PFSK-1 (cell line): ENCODE measurements at regions not wholly inside any gene's neighbourhood (a gene's known extent, or its start where the extent isn't known, plus 50 kb on each side); places are given as distances from the start of the nearest gene placed in this dataset.

Source experiments
- FOXP2 ChIP-seq: optimal IDR thresholded peaks from 2 replicates; pipeline ENCODE3; 2011; ENCODE audit warnings: borderline replicate concordance, control low read depth, inconsistent platforms; ENCODE audit not compliant: insufficient read depth; ENCODE audit errors: extremely low read length, extremely low read depth
- POLR2AphosphoS5 ChIP-seq: IDR thresholded peaks from 2 replicates; pipeline ENCODE4 v1.6.1; 2012; ENCODE audit warnings: low read depth, mild to moderate bottlenecking, control low read depth, low read length, moderate library complexity
- SIN3A ChIP-seq: IDR thresholded peaks from 2 replicates; pipeline ENCODE4 v1.6.1; 2012; ENCODE audit warnings: mild to moderate bottlenecking, low read length, moderate library complexity, borderline replicate concordance; ENCODE audit not compliant: insufficient read depth
- TAF1 ChIP-seq: IDR thresholded peaks from 2 replicates; pipeline ENCODE4 v1.6.1; 2012; ENCODE audit warnings: low read length, control low read depth, borderline replicate concordance; ENCODE audit not compliant: insufficient read depth
- TF ChIP-seq, protein P1 (sequence below), 2 experiments: IDR thresholded peaks; 2 replicates each; pipeline versions ENCODE4 v1.6.1 to v1.8.0; 2011 to 2012; ENCODE audit warnings: low read depth in 2 of 2, low read length in 2 of 2, control low read depth in 1 of 2, inconsistent platforms in 1 of 2, mild to moderate bottlenecking in 1 of 2, moderate library complexity in 1 of 2; ENCODE audit not compliant: insufficient read depth in 1 of 2

DNA sequence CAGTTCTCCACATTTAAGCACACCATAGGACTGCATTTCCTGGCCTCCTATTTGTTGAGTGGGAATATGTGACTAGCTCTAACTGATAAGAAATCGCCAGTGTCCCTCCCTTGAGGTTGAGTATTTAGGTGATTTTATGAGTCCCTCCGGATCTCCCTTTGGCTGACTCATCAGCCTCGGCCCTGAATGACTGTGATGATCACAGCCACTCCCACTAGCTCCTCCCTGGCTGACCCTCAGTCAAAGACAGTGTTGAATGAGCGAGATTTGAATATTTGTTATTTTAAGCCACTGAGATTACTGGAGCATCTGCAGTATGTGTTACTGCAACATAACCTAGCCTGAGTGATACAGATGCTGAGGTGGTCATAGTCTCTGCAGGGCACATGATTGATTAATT, 515.3 kb downstream of the EPHB1 start:
- TF ChIP-seq SIN3A: no peak
- TF ChIP-seq FOXP2: no peak
- no peak for TF ChIP-seq POLR2AphosphoS5
- TF ChIP-seq TAF1: no peak
- TF ChIP-seq, protein P1, sequence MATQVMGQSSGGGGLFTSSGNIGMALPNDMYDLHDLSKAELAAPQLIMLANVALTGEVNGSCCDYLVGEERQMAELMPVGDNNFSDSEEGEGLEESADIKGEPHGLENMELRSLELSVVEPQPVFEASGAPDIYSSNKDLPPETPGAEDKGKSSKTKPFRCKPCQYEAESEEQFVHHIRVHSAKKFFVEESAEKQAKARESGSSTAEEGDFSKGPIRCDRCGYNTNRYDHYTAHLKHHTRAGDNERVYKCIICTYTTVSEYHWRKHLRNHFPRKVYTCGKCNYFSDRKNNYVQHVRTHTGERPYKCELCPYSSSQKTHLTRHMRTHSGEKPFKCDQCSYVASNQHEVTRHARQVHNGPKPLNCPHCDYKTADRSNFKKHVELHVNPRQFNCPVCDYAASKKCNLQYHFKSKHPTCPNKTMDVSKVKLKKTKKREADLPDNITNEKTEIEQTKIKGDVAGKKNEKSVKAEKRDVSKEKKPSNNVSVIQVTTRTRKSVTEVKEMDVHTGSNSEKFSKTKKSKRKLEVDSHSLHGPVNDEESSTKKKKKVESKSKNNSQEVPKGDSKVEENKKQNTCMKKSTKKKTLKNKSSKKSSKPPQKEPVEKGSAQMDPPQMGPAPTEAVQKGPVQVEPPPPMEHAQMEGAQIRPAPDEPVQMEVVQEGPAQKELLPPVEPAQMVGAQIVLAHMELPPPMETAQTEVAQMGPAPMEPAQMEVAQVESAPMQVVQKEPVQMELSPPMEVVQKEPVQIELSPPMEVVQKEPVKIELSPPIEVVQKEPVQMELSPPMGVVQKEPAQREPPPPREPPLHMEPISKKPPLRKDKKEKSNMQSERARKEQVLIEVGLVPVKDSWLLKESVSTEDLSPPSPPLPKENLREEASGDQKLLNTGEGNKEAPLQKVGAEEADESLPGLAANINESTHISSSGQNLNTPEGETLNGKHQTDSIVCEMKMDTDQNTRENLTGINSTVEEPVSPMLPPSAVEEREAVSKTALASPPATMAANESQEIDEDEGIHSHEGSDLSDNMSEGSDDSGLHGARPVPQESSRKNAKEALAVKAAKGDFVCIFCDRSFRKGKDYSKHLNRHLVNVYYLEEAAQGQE (IDR thresholded peaks at IDR 0.05; ENCODE audit: insufficient read depth in 1 of 2, low read depth in 2 of 2, low read length in 2 of 2): no peak

- TF ChIP-seq POLR2AphosphoS5 (no peak), SIN3A (no peak), FOXP2 (no peak), TAF1 (no peak)
- TF ChIP-seq, protein P1 (IDR thresholded peaks at IDR 0.05; ENCODE audit: insufficient read depth in 1 of 2, low read depth in 2 of 2, low read length in 2 of 2): no peak
Measured at GRCh38 chr3:135311699-135312098, 516.6 kb downstream of the EPHB1 start.

DNA sequence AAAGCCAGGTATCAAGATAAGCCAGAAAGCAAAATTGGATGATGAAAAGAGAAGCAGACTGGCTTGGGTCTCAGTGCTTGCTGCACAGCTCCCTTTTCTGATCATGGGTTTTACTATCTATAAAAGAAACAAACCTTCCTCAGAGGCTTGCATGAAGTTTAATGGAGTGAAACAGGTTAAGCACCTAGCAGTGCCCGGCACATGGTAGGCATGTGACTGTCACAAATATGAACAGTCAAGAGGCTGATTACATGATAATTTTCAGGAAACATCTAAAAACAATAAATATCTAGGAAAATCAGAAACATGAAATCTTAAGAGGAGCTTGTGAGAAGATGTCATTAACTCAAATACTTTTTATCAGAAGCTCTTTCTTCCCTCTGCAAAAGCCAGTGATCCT, 519.2 kb downstream of the EPHB1 start:
- TF ChIP-seq FOXP2 (no peak), SIN3A (no peak), TAF1 (no peak), POLR2AphosphoS5 (no peak)
- TF ChIP-seq, protein P1 (IDR thresholded peaks at IDR 0.05; ENCODE audit: insufficient read depth in 1 of 2, low read depth in 2 of 2, low read length in 2 of 2): no peak

- TF ChIP-seq TAF1 (no peak), SIN3A (no peak), FOXP2 (no peak), POLR2AphosphoS5 (no peak)
- TF ChIP-seq, protein P1 (IDR thresholded peaks at IDR 0.05; ENCODE audit: insufficient read depth in 1 of 2, low read depth in 2 of 2, low read length in 2 of 2): no peak
Measured at GRCh38 chr3:135324301-135324700, 529.2 kb downstream of the EPHB1 start.

GRCh38 chr3:135325096-135325495, 530.0 kb downstream of the EPHB1 start:
- TF ChIP-seq FOXP2 (no peak), TAF1 (no peak), SIN3A (no peak), POLR2AphosphoS5 (no peak)
- TF ChIP-seq, protein P1 (IDR thresholded peaks at IDR 0.05; ENCODE audit: insufficient read depth in 1 of 2, low read depth in 2 of 2, low read length in 2 of 2): no peak
